Mesenchymal stem cell (in vitro differentiated cells and primary cell): ENCODE measurements at regions not wholly inside any gene's neighbourhood (a gene's known extent, or its start where the extent isn't known, plus 50 kb on each side); places are given as distances from the start of the nearest gene placed in this dataset.

ENCODE experiments used
- DNase-seq: peaks from one replicate; pipeline ENCODE4 v3.0.0-alpha.2; 2013
- H2AFZ ChIP-seq: one replicate; pipeline ENCODE4 v1.6.1; 2013; ENCODE audit warnings: low read depth, mild to moderate bottlenecking, control low read depth, inconsistent platforms, low read length, moderate library complexity
- H2AK5ac ChIP-seq: 2 replicates; pipeline ENCODE4 v1.6.1; 2013; ENCODE audit warnings: low read length, moderate library complexity, mild to moderate bottlenecking, inconsistent platforms; ENCODE audit not compliant: severe bottlenecking
- H2BK120ac ChIP-seq: one replicate; pipeline ENCODE4 v1.6.1; 2013; ENCODE audit warnings: low read depth, mild to moderate bottlenecking, inconsistent platforms, low read length, moderate library complexity
- H2BK12ac ChIP-seq, 2 experiments: one replicate each; pipeline ENCODE4 v1.6.1; 2013; ENCODE audit warnings: inconsistent platforms in 2 of 2, low read length in 2 of 2, mild to moderate bottlenecking in 2 of 2, moderate library complexity in 2 of 2, control low read depth in 1 of 2
- H2BK15ac ChIP-seq: one replicate; pipeline ENCODE4 v1.6.1; 2013; ENCODE audit warnings: mild to moderate bottlenecking, low read depth, inconsistent platforms; ENCODE audit not compliant: poor library complexity, severe bottlenecking
- H2BK5ac ChIP-seq: 2 replicates; pipeline ENCODE4 v1.6.1; 2013; ENCODE audit warnings: low read depth, mild to moderate bottlenecking, low read length, control low read depth, inconsistent platforms; ENCODE audit not compliant: poor library complexity, severe bottlenecking
- H3K14ac ChIP-seq, 2 experiments: one replicate each; pipeline ENCODE4 v1.6.1; 2013; ENCODE audit warnings: inconsistent platforms in 2 of 2, low read length in 2 of 2, control low read depth in 1 of 2, mild to moderate bottlenecking in 1 of 2, moderate library complexity in 1 of 2
- H3K18ac ChIP-seq, 2 experiments: one replicate each; pipeline ENCODE4 v1.6.1; 2013; ENCODE audit warnings: inconsistent platforms in 2 of 2, low read length in 2 of 2, control low read depth in 1 of 2, low read depth in 1 of 2, mild to moderate bottlenecking in 1 of 2
- H3K23ac ChIP-seq, 2 experiments: one replicate each; pipeline ENCODE4 v1.6.1; 2013; ENCODE audit warnings: inconsistent platforms in 2 of 2, low read length in 2 of 2, mild to moderate bottlenecking in 2 of 2, moderate library complexity in 2 of 2, control low read depth in 1 of 2
- H3K27ac ChIP-seq: 2 replicates; pipeline ENCODE4 v1.5.1; 2013; ENCODE audit warnings: mild to moderate bottlenecking, moderate library complexity, low read length, control low read depth, inconsistent platforms; ENCODE audit not compliant: poor library complexity, severe bottlenecking
- H3K27me3 ChIP-seq, 2 experiments: 2 replicates each; pipeline versions ENCODE4 v1.6.1 to v1.7.0; 2013; ENCODE audit warnings: low read length in 2 of 2, mild to moderate bottlenecking in 2 of 2, moderate library complexity in 2 of 2, control low read depth in 1 of 2, inconsistent platforms in 1 of 2; ENCODE audit not compliant: control insufficient read depth in 1 of 2, insufficient read depth in 1 of 2
- H3K36me3 ChIP-seq, 2 experiments: 2 replicates each; pipeline versions ENCODE4 v1.6.1 to v1.7.0; 2013; ENCODE audit warnings: low read length in 2 of 2, control low read depth in 1 of 2, inconsistent platforms in 1 of 2, low read depth in 1 of 2, mild to moderate bottlenecking in 1 of 2; ENCODE audit not compliant: insufficient read depth in 2 of 2, control insufficient read depth in 1 of 2
- H3K4ac ChIP-seq, 2 experiments: one replicate each; pipeline ENCODE4 v1.6.1; 2013; ENCODE audit warnings: inconsistent platforms in 2 of 2, low read length in 2 of 2, mild to moderate bottlenecking in 2 of 2, moderate library complexity in 2 of 2, control low read depth in 1 of 2, low read depth in 1 of 2
- H3K4me1 ChIP-seq: 2 replicates; pipeline ENCODE4 v1.6.1; 2013; ENCODE audit warnings: low read depth, low read length, control low read depth; ENCODE audit not compliant: control insufficient read depth, insufficient read depth
- H3K4me2 ChIP-seq: 2 replicates; pipeline ENCODE4 v1.6.1; 2013; ENCODE audit warnings: low read length, mild to moderate bottlenecking, inconsistent platforms; ENCODE audit not compliant: poor library complexity, severe bottlenecking
- H3K4me3 ChIP-seq, 2 experiments: 2 replicates each; pipeline versions ENCODE4 v1.5.1 to v1.7.0; 2013; ENCODE audit warnings: low read length in 2 of 2, mild to moderate bottlenecking in 2 of 2, control low read depth in 1 of 2, low read depth in 1 of 2; ENCODE audit not compliant: insufficient read depth in 1 of 2
- H3K79me1 ChIP-seq: replicated peaks from 2 replicates; pipeline ENCODE4 v1.6.1; 2013; ENCODE audit warnings: mild to moderate bottlenecking, control low read depth, low read length, inconsistent platforms; ENCODE audit not compliant: poor library complexity, severe bottlenecking
- H3K9ac ChIP-seq: 2 replicates; pipeline ENCODE4 v1.7.0; 2013; ENCODE audit warnings: mild to moderate bottlenecking, low read length, moderate library complexity
- H3K9me3 ChIP-seq: 2 replicates; pipeline ENCODE4 v1.7.0; 2013; ENCODE audit warnings: mild to moderate bottlenecking, low read length; ENCODE audit not compliant: control insufficient read depth
- H4K8ac ChIP-seq: one replicate; pipeline ENCODE4 v1.6.1; 2013; ENCODE audit warnings: inconsistent platforms, mild to moderate bottlenecking, low read length, moderate library complexity
- H4K91ac ChIP-seq: one replicate; pipeline ENCODE4 v1.6.1; 2013; ENCODE audit warnings: mild to moderate bottlenecking, low read length, inconsistent platforms
- WGBS: methylation state at CpG from one replicate; pipeline ENCODE4 v1.1.7; 2013; ENCODE audit warnings: mixed read lengths; 5-methylcytosine and 5-hydroxymethylcytosine counted together

DNA sequence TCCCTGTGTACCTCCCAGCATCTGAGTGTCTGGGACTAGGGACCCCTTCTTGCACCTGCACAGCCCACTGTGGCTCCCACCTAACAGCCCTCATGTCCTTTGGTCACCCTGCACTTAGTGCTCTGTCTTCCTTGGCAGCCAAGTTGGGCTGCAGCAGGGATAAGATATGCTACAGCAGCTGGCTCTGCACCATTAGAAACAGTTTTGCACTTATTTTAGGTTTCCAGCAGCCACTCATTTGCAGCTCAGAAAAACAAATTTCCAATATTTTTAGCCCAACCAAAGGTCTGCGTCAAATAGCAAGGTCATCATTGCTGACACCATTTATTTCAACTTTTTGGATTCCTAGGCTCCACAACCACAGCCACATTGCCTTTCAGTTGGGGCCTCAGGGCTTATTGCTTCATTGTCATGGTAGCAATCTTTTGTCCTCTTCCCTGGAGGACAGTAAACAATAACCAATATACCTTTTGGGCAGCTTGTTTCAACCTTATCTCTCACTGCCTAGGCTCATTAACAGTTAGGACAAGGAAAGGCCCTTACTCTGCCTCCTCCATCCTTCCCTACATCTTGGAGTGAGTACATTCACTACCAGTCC lies 263.9 kb downstream of the COX7C start:
- no peak overlapping the region for H2AFZ ChIP-seq
- no peak overlapping the region for H2BK120ac ChIP-seq
- peak overlapping the region; percentile 40 for H2BK15ac ChIP-seq
- H3K27me3 ChIP-seq = peaks cover 0 to 4% of the 10 kb centered on the region in 2 experiments
- no peak for DNase-seq
- H3K18ac ChIP-seq = peak overlapping the region in 1 of 2 experiments; percentile 18
- no peak overlapping the region for H3K9ac ChIP-seq
- no peak overlapping the region for H3K4ac ChIP-seq
- H3K14ac ChIP-seq = no peak overlapping the region
- H4K8ac ChIP-seq = no peak overlapping the region
- H2BK12ac ChIP-seq = peak overlapping the region in 1 of 2 experiments; percentile 29
- H3K27ac ChIP-seq = no peak overlapping the region
- no peak overlapping the region for H2BK5ac ChIP-seq
- H4K91ac ChIP-seq = no peak overlapping the region
- H3K4me1 ChIP-seq = no peaks in the 10 kb centered on the region
- no peak overlapping the region for H3K4me3 ChIP-seq
- no peak overlapping the region for H3K23ac ChIP-seq
- 96% methylated on average over 1 of the region's 1 CpG for WGBS
- no peaks in the 10 kb centered on the region for H3K36me3 ChIP-seq
- no peaks in the 10 kb centered on the region for H3K9me3 ChIP-seq
- H3K4me2 ChIP-seq = no peak overlapping the region
- no peaks in the 10 kb centered on the region for H3K79me1 ChIP-seq
- no peak overlapping the region for H2AK5ac ChIP-seq

DNA sequence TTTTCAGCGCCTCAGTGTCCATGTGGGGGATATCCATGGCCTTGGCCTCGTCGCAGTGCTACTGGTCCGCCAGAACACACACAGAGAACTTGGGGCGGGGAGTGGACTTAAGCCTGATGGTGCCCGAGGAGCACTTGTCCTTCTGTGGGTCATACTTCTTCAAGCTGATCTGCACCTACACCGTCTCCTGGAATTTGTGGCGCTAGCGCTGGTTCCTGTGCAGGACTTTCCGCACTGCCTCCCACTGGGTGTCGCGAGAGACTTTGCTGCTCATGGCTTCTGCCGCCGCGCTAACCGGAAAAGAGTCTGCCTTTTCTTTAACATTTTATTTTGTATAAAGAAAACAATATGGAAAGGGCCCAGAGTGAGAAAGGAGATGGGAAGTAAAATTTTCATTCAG lies 266.9 kb downstream of the COX7C start:
- no peak overlapping the region for H2AK5ac ChIP-seq
- no peak overlapping the region for H2BK120ac ChIP-seq
- H3K4me2 ChIP-seq = no peak overlapping the region
- WGBS = 95% methylated on average over 12 of the region's 16 CpGs
- H3K18ac ChIP-seq = no peak overlapping the region
- no peak overlapping the region for H3K23ac ChIP-seq
- no peak overlapping the region for H2BK15ac ChIP-seq
- H3K14ac ChIP-seq = no peak overlapping the region
- H3K9me3 ChIP-seq = no peaks in the 10 kb centered on the region
- H3K9ac ChIP-seq = no peak overlapping the region
- H3K4ac ChIP-seq = no peak overlapping the region
- no peak for DNase-seq
- no peak overlapping the region for H3K4me3 ChIP-seq
- H3K36me3 ChIP-seq = no peaks in the 10 kb centered on the region
- no peak overlapping the region for H2BK12ac ChIP-seq
- no peaks in the 10 kb centered on the region for H3K4me1 ChIP-seq
- no peak overlapping the region for H4K8ac ChIP-seq
- no peak overlapping the region for H4K91ac ChIP-seq
- no peak overlapping the region for H2AFZ ChIP-seq
- H2BK5ac ChIP-seq = no peak overlapping the region
- H3K27ac ChIP-seq = no peak overlapping the region
- no peaks in the 10 kb centered on the region for H3K27me3 ChIP-seq
- H3K79me1 ChIP-seq = no peaks in the 10 kb centered on the region

DNA sequence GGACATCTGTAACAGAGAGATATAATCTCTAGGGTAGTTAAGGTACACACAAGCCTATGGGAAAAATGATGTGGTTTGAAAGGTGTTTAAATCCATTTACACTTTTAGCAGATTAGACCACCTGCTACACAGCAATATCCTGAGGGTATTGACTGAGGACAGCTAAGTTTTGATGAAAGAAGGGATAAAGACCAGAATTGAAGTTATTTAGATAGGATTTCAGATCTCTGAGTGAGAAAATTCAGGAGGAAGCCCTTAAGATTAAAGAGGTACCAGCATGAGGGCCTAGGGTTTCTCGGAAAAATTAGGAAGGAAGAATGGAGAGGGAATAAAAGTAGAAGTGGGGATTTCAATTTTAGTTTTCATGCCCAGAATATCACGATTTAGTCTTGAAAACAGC lies 267.3 kb downstream of the COX7C start:
- H3K79me1 ChIP-seq = no peaks in the 10 kb centered on the region
- H3K4me2 ChIP-seq = no peak overlapping the region
- H2AFZ ChIP-seq = no peak overlapping the region
- no peak for DNase-seq
- H3K27ac ChIP-seq = no peak overlapping the region
- no peak overlapping the region for H3K4ac ChIP-seq
- 88% methylated on average over 1 of the region's 2 CpGs for WGBS
- H2BK120ac ChIP-seq = no peak overlapping the region
- H2BK15ac ChIP-seq = no peak overlapping the region
- H4K91ac ChIP-seq = no peak overlapping the region
- H2BK12ac ChIP-seq = no peak overlapping the region
- no peak overlapping the region for H3K4me3 ChIP-seq
- no peak overlapping the region for H3K14ac ChIP-seq
- no peaks in the 10 kb centered on the region for H3K27me3 ChIP-seq
- H4K8ac ChIP-seq = no peak overlapping the region
- H3K9me3 ChIP-seq = no peaks in the 10 kb centered on the region
- no peak overlapping the region for H3K18ac ChIP-seq
- no peak overlapping the region for H2BK5ac ChIP-seq
- H3K36me3 ChIP-seq = no peaks in the 10 kb centered on the region
- H3K4me1 ChIP-seq = no peaks in the 10 kb centered on the region
- H3K9ac ChIP-seq = no peak overlapping the region
- no peak overlapping the region for H2AK5ac ChIP-seq
- H3K23ac ChIP-seq = no peak overlapping the region

DNA sequence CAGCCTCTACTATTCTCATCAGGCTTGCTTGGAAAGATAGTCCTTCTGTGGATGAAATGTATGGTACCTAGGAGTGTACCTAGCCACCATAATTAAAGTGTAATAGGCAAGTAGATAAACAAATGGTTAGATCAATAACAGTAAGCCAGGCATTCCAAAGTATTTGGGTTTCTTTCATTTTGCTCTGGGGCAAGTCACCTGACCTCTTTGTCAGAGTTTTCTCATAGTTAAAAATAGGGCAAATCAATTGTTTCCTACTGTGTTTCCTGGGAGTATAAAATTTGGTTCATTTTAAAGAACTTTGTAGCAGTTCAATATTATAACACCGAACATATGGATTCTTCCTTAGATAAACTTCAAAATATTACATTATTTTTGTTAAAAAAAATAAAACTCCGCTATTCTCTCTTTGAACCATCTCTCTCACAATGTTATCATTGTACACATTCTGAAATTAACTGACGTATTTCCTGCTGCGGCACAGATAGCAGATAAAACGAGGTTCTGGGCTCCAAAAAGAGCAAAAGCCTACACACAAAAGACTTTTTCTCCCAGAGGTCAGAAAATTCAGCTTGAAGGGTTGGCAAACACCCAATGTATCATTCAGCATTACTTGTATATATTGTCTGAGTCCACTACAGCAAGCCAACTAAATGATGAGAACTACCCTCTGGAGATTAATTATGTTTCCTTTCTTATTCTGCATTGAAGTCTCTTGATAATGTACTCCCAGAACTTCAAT lies 267.9 kb downstream of the COX7C start:
- Histone ChIP-seq H3K36me3 (no peaks in the 10 kb centered on the region), H3K14ac (no peak overlapping the region), H3K4ac (no peak overlapping the region), H3K4me3 (no peak overlapping the region), H4K8ac (no peak overlapping the region), H2BK15ac (no peak overlapping the region), H3K18ac (no peak overlapping the region), H2BK120ac (no peak overlapping the region), H3K27ac (no peak overlapping the region), H3K27me3 (no peaks in the 10 kb centered on the region), H2AFZ (no peak overlapping the region), H4K91ac (no peak overlapping the region), H2AK5ac (no peak overlapping the region), H2BK12ac (no peak overlapping the region), H3K9me3 (no peaks in the 10 kb centered on the region), H3K9ac (no peak overlapping the region), H3K4me2 (no peak overlapping the region), H3K4me1 (no peaks in the 10 kb centered on the region), H3K23ac (no peak overlapping the region), H2BK5ac (no peak overlapping the region), H3K79me1 (no peaks in the 10 kb centered on the region)
- DNase-seq = no peak
- WGBS = 67% methylated on average over 5 of the region's 5 CpGs
